ENCODE measurements at regions not wholly inside any gene's neighbourhood (a gene's known extent, or its start where the extent isn't known, plus 50 kb on each side); places are given as distances from the start of the nearest gene placed in this dataset.

DNA sequence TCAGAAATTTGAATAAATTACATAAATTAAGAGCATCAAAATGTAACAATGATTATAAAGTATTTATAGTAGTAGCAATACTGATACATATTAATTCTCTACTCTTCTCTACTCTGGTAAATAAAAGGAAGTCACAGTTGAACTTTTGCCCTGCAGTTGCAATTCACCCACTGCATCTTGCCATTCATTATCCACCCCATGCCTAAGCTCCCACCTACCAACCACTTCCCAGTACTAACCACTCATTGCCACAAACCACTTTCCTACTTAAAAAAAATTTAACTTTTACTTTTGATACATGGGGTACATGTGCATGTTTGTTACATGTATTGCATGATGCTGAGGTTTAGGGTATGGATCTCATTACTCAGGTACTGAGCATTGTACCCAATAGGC, 174.0 kb downstream of the RASSF9 start:
- no peak for TF ChIP-seq CTCF (conservative IDR thresholded peaks at IDR 0.05)
- TF ChIP-seq EZH2 (IDR thresholded peaks at IDR 0.05; ENCODE audit: low read depth), result no peak

Measured in PC-9 (cell line).